Fibroblast of pulmonary artery (primary cell): ENCODE measurements at regions not wholly inside any gene's neighbourhood (a gene's known extent, or its start where the extent isn't known, plus 50 kb on each side); places are given as distances from the start of the nearest gene placed in this dataset.

Experiments
- DNase-seq: peaks from one replicate; pipeline ENCODE4 v3.0.0-alpha.2; 2010; ENCODE audit warnings: low read depth
- H3K4me3 ChIP-seq: replicated peaks from 2 replicates; pipeline ENCODE4 v1.5.1; 2011; ENCODE audit warnings: low read depth, mild to moderate bottlenecking, control low read depth, low read length, moderate library complexity
- CTCF ChIP-seq: IDR thresholded peaks from 2 replicates; pipeline ENCODE4 v1.5.1; 2011; ENCODE audit warnings: mild to moderate bottlenecking, control low read depth, low read length, inconsistent platforms; ENCODE audit errors: missing control alignments

DNA sequence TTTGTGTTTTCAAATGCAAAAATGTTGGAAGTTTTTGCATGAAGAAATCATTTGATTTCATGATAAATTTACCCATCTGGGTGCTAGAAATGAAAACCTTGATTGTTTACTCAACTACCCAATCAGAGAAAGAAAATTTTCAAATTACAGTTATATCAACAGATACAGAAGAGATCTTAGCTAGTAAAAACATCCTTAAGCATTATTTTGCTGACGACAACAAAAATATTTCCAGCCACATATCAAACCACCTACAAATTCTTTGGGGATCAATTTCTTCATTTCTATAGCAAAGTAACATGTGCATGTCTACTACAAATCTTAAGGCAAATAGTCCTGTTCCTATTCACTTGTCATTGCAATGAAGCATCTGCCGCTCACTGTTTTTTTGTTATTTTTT lies 530.3 kb downstream of the ZIC1 start:
- no peak for TF ChIP-seq CTCF
- DNase-seq = no peak

DNA sequence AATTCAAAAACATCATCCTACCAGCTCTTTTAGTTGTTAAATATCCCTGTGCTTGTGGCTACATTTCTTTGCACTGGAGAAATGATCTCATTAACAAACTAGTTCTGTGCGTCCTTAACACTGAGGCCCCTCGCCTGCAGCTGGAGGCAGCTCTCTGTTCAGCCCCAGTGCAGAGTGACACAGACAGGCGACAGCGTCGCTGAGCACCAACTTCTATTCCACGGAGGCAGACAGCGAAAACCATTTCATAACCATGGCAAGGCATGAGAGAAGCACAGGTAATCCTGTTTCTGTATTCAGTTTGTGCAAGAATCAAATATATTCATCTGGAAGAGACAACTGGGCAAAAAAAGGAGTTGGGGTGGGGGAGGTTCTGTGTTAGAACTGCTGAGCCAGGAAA lies 530.7 kb downstream of the ZIC1 start:
- H3K4me3 ChIP-seq = peak overlapping the region; percentile 6
- TF ChIP-seq CTCF = no peak
- DNase-seq = no peak

More for the DNA sequence above, 530.3 kb downstream of the ZIC1 start:
- H3K4me3 ChIP-seq = no peak overlapping the region

DNA sequence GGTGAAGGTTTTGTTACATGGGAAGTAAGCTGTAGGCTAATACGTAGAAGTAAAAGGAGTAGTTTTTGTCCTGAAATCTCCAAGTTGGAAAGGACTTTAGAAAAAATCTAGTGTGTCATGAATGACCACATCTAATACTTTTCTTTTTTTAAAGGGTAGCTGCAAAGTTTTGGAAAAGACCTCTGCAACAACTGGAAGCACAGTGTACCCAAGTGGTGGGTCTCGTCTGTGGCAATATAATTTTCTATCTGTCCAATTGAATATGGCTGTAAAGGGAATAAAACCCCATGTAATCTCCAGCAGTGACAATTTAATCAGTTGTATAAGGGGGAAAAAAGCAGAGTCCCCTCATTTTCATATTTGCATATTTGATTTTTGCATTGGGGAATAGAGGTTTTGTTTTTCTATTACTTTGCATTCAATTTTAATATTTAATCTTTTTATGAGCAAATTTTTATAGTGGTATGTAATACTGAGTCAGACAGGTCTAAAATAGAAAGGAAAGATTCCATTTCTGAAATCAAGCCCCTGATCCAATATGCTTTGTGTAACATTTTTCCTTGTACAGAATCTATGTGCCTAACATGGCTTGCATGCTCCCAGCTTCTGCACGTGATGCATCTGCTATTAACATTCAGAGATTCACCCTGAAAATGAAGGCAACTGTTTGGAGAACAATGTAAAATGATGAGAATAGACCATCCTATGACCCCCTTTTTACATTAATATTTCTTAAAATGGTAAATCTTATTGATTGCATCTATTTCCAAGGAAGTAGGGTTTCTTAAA lies 531.4 kb downstream of the ZIC1 start:
- no peak for TF ChIP-seq CTCF
- DNase-seq = no peak
- no peak overlapping the region for H3K4me3 ChIP-seq

- TF ChIP-seq CTCF = no peak
- no peak overlapping the region for H3K4me3 ChIP-seq
Observed at GRCh38 chr3:147941969-147942368, 532.8 kb downstream of the ZIC1 start.

DNA sequence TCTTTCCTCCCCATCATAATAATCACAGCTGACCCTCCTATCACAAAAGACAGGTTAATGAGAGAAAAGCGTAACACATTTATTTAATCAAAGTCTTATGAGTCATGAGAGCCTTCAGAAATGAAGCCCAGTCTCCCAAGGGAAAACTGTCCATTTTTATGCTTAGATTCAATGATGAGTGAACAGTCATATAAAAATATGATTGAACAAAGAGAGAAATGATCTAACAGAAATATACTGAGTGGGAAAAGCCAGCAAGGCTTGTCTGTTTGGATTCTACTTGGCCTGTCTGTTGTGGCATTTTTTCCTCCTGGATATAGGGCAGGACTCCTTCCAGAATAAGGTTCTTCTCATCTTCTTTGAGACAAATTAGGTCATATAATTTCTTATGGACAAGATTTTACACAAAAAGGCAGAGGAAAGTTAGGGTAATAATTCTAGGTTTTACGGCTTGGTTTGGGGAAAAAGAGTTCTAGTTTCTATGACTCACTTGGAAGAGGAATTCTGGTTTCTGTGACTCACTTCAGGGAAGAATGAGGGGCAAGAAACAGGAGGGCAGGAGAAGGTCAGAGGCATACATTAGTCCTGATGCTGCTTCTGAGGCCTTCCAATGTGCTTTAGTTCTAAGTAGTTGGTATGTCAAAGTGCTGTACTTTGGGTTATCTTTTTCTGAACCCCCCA lies 534.2 kb downstream of the ZIC1 start:
- peak; percentile 84 for DNase-seq
- H3K4me3 ChIP-seq = no peak overlapping the region

More at GRCh38 chr3:147941969-147942368, 532.8 kb downstream of the ZIC1 start:
- DNase-seq = no peak

DNA sequence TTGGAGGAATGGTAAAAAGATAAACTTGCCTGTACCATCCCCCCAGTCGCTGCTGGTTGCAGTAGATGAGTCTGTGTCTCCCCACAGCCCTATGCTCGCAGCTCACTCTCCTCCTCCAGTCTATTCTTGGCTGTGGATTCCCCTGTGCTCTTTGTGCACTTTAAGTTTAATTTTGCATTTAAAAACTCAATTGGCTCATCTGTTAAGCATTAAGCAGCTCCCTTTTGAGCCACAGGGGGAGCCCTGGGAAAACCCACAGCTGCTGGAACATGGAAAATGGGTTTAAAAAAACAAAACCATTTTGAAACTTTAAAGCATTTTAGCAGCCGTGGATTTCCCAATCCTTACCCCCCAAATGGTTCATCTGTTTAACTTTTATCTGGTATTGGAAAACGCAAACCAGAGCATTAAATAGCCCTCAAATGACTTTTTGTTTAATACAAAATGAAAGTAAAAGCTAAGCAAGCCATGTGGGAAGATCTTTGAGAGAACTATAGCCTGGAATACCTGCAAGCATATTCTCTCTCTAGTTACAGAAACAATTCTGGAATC lies 536.9 kb downstream of the ZIC1 start:
- TF ChIP-seq CTCF = peak; percentile 89
- peak overlapping the region; percentile 33 for H3K4me3 ChIP-seq
- DNase-seq = peak; percentile 91

More for the DNA sequence above, 534.2 kb downstream of the ZIC1 start:
- no peak for TF ChIP-seq CTCF
